Upper lobe of right lung (tissue), 1 donor: ENCODE measurements at regions not wholly inside any gene's neighbourhood (a gene's known extent, or its start where the extent isn't known, plus 50 kb on each side); places are given as distances from the start of the nearest gene placed in this dataset.

Source experiments
- ATAC-seq: fragments of 200-7000 bp; cut with Tn5 transposase; one replicate; pipeline ENCODE4 v1.9.1; 2020; ENCODE audit warnings: mild to moderate bottlenecking, moderate library complexity
- DNase-seq: peaks from one replicate; pipeline ENCODE4 v3.0.0-alpha.2; 2020
- H3K27ac ChIP-seq: fragments of 200-600 bp; one replicate; pipeline ENCODE4 v1.8.0; 2022
- H3K27me3 ChIP-seq: fragments of 200-600 bp; one replicate; pipeline ENCODE4 v1.8.0; 2022; ENCODE audit warnings: mild to moderate bottlenecking
- H3K36me3 ChIP-seq: fragments of 200-600 bp; one replicate; pipeline ENCODE4 v1.8.0; 2022
- H3K4me1 ChIP-seq: fragments of 200-600 bp; one replicate; pipeline ENCODE4 v1.8.0; 2022
- H3K4me3 ChIP-seq: fragments of 200-600 bp; one replicate; pipeline ENCODE4 v1.8.0; 2022; ENCODE audit warnings: mild to moderate bottlenecking
- H3K9me3 ChIP-seq: fragments of 200-600 bp; one replicate; pipeline ENCODE4 v1.8.0; 2022
- CTCF ChIP-seq: fragments of 200-600 bp; IDR thresholded peaks from one replicate; pipeline ENCODE4 v1.8.0; 2022; ENCODE audit warnings: antibody characterized with exemption
- intact Hi-C: fragments of 100-400 bp; cut with DNase I; formaldehyde crosslinking; loops from one replicate; pipeline ENCODE4 v1.11.0; 2022
- donor health status: DM: no; HTN: yes; CAD: no; lungs with severe emphysema.

GRCh38 chr12:76186131-76186906 is 101.8 kb upstream of the NAP1L1 start:
- Histone ChIP-seq H3K27ac (no peak overlapping the region), H3K36me3 (no peaks in the 10 kb centered on the region), H3K4me1 (no peaks in the 10 kb centered on the region), H3K9me3 (no peaks in the 10 kb centered on the region), H3K4me3 (no peak overlapping the region), H3K27me3 (no peaks in the 10 kb centered on the region)
- intact Hi-C loops, result no loop called here
- ATAC-seq (no peak), DNase-seq (no peak)
- TF ChIP-seq CTCF, result no peak

DNA sequence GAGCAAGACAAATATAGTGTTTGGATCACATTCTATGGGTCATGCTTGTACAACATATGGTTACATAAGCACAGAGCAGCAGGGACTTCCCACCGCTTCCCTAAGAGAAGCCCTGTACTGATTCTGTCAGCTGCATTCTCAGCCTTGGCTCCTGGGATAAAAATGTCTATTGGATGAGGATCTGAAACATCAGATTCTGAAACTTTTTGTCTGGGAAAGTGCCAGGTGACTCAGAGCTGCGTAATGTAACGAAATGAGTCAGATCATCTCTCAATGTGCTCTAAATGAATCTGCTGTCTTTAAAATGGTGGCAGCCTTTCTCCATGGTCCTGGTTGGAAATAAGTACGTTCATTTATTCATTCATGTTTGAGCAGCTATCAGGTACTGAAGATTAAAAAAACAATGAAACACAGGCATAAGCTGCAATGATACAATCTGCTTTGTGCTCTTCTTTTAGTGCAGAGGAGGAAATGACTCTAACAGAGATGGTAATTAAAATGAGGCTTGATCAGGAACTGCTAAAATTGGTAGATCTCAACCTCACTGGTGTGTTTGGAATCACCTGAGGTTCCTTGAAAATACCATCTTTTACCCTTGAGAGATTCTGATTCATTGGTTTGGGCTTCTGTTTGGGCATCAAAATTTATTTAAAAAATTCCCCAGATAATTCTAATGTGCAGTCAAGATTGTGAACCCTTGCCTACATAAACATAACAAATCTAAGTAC is 99.1 kb upstream of the NAP1L1 start:
- TF ChIP-seq CTCF, result no peak
- DNase-seq, result no peak
- ATAC-seq, result peak; percentile 61

DNA sequence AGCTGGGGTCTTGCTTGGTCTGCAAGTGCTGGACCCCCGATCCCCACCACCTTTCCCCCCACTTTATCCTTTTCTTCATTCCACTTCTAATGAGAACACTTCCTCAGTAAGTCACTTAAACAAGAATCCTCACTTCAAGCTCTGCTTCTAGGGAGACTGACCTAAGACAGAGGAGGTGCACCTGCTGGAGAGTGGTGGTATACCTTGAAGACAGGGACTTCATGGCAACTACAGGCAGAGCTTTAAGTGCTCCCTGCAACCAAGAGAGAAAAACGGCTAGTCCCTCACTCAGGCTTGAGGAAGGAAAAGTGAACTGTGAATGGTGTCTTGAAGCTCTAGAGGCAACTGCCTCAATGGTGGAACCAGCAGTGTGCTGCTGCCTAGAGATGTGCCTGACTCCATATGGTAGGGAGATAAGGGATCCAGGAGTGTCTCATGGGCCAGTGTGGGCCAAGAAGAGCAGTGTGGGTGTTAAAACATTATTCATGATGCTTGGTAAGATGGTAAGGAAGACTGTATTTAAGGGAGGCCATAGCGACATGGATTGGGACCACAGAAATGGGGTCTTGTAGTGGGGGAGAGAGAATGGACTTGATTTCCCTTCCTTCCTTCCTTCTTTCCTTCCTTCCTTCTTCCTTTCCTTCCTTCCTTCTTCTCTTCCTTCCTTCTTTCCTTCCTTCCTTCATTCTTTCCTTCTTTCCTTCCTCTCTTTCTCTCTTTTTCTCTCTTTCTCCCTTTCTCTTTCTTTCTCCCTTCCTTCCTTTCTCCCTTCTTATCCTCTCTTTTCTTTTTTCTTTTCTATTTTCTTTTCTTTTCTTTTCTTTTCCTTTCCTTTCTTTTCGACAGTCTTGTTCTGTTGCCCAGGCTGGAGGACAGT is 96.2 kb upstream of the NAP1L1 start:
- no peak overlapping the region for H3K27ac ChIP-seq
- H3K27me3 ChIP-seq, result no peaks in the 10 kb centered on the region
- no peaks in the 10 kb centered on the region for H3K9me3 ChIP-seq
- intact Hi-C loops, result no loop called here
- no peaks in the 10 kb centered on the region for H3K4me1 ChIP-seq
- no peak for ATAC-seq
- no peak for DNase-seq
- TF ChIP-seq CTCF, result no peak
- H3K4me3 ChIP-seq, result no peak overlapping the region
- H3K36me3 ChIP-seq, result no peaks in the 10 kb centered on the region

More for the DNA sequence above, 99.1 kb upstream of the NAP1L1 start:
- Histone ChIP-seq H3K4me1 (no peaks in the 10 kb centered on the region), H3K27me3 (no peaks in the 10 kb centered on the region), H3K36me3 (no peaks in the 10 kb centered on the region), H3K27ac (peak overlapping the region; percentile 6), H3K9me3 (no peaks in the 10 kb centered on the region), H3K4me3 (no peak overlapping the region)
- intact Hi-C loops, result no loop called here

- Histone ChIP-seq H3K27me3 (no peaks in the 10 kb centered on the region), H3K4me1 (no peaks in the 10 kb centered on the region), H3K36me3 (no peaks in the 10 kb centered on the region), H3K4me3 (no peak overlapping the region), H3K27ac (no peak overlapping the region), H3K9me3 (no peaks in the 10 kb centered on the region)
- intact Hi-C loops, result no loop called here
- no peak for TF ChIP-seq CTCF
- ATAC-seq, result no peak
- no peak for DNase-seq
These were observed 94.0 kb upstream of the NAP1L1 start for GRCh38 chr12:76178452-76178851.

DNA sequence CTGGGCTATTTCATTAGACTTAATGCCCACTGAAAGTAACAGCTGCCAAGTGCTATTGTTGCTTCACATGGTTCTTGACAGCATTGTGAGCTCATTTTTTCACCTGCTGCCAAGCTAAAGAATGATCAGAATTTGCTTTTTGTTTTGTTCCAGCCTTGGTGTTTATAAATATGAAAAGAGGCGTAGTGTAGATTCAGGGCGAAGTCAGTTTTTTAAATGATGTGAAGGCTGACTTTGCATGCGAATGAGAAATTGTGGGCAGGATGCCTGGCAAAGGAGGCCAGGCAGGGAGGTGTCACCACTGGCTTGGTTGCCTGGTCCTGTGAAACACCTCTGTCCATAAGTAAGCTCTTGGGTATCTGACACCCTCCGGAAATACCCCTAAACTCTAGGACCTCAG is 93.3 kb upstream of the NAP1L1 start:
- TF ChIP-seq CTCF, result no peak
- Histone ChIP-seq H3K4me3 (no peak overlapping the region), H3K27me3 (no peaks in the 10 kb centered on the region), H3K4me1 (no peaks in the 10 kb centered on the region), H3K36me3 (no peaks in the 10 kb centered on the region), H3K27ac (no peak overlapping the region), H3K9me3 (no peaks in the 10 kb centered on the region)
- no peak for ATAC-seq
- DNase-seq, result no peak
- intact Hi-C loops, result no loop called here
